Stimulated activated CD8-positive, alpha-beta memory T cell treated with anti-CD3 and anti-CD28 coated beads, Interleukin-15, amount 100 ng/mL, for 48 hours (primary cell): ENCODE measurements at regions not wholly inside any gene's neighbourhood (a gene's known extent, or its start where the extent isn't known, plus 50 kb on each side); places are given as distances from the start of the nearest gene placed in this dataset.

Source experiments
- DNase-seq, 2 donors: peaks; one replicate each; pipeline ENCODE4 v3.0.0-alpha.2; 2020; ENCODE audit warnings: low read depth in 2 of 2

GRCh38 chr2:56615760-56616159 lies 432.0 kb downstream of the CCDC85A start:
- no peak for DNase-seq

- no peak for DNase-seq
Measured at GRCh38 chr2:56624181-56624580, 440.4 kb downstream of the CCDC85A start.

GRCh38 chr2:56626927-56627326 lies 443.1 kb downstream of the CCDC85A start:
- DNase-seq = no peak

GRCh38 chr2:56630286-56630685 lies 446.5 kb downstream of the CCDC85A start:
- DNase-seq = no peak

GRCh38 chr2:56647997-56648396 lies 464.2 kb downstream of the CCDC85A start:
- no peak for DNase-seq

GRCh38 chr2:56648802-56649201 lies 465.0 kb downstream of the CCDC85A start:
- DNase-seq = no peak

GRCh38 chr2:56654936-56655335 lies 471.1 kb downstream of the CCDC85A start:
- DNase-seq = no peak

- no peak for DNase-seq
Measured at GRCh38 chr2:56656826-56657225, 473.0 kb downstream of the CCDC85A start.

- no peak for DNase-seq
Measured at GRCh38 chr2:56666777-56667176, 483.0 kb downstream of the CCDC85A start.

- no peak for DNase-seq
Measured at GRCh38 chr2:56671973-56672569, 488.3 kb downstream of the CCDC85A start.

GRCh38 chr2:56674084-56674483 lies 490.3 kb downstream of the CCDC85A start:
- DNase-seq = no peak

- no peak for DNase-seq
Measured at GRCh38 chr2:56676966-56677365, 493.2 kb downstream of the CCDC85A start.

- DNase-seq = no peak
Measured at GRCh38 chr2:56680971-56681631, 497.3 kb downstream of the CCDC85A start.

- no peak for DNase-seq
Measured at GRCh38 chr2:56681659-56682396, 498.0 kb downstream of the CCDC85A start.

GRCh38 chr2:56682397-56682760 lies 498.6 kb downstream of the CCDC85A start:
- no peak for DNase-seq

- no peak for DNase-seq
Measured at GRCh38 chr2:56684327-56684726, 500.5 kb downstream of the CCDC85A start.

- no peak for DNase-seq
Measured at GRCh38 chr2:56685205-56685604, 501.4 kb downstream of the CCDC85A start.

GRCh38 chr2:56687169-56687568 lies 503.4 kb downstream of the CCDC85A start:
- DNase-seq = no peak

- DNase-seq = no peak
Measured at GRCh38 chr2:56688661-56689060, 504.9 kb downstream of the CCDC85A start.

GRCh38 chr2:56693501-56693900 lies 509.7 kb downstream of the CCDC85A start:
- DNase-seq = no peak

GRCh38 chr2:56703001-56703400 lies 519.2 kb downstream of the CCDC85A start:
- no peak for DNase-seq

GRCh38 chr2:56705713-56706112 lies 521.9 kb downstream of the CCDC85A start:
- no peak for DNase-seq

- no peak for DNase-seq
Measured at GRCh38 chr2:56707218-56707617, 523.4 kb downstream of the CCDC85A start.
